Endothelial cell of umbilical vein (primary cell): ENCODE measurements at regions not wholly inside any gene's neighbourhood (a gene's known extent, or its start where the extent isn't known, plus 50 kb on each side); places are given as distances from the start of the nearest gene placed in this dataset.

ENCODE experiments used
- BruUV-seq: library from RNA; stranded (reverse); fragments of 400-500 nt; replicated peaks from 2 replicates; lab custom pipeline; 2021; lab: Mats Ljungman, UMichigan
- CTCF ChIA-PET: fragments of 300-600, 350-600 bp; sonication (Branson Sonifier 250); formaldehyde crosslinking; loops from one replicate; lab custom pipeline; 2021; ENCODE audit warnings: antibody characterized with exemption, inconsistent platforms; lab: Charles Lee
- POLR2A ChIA-PET: fragments of 300-600, 350-600 bp; sonication (Branson Sonifier 250); formaldehyde crosslinking; loops from one replicate; lab custom pipeline; 2021; ENCODE audit warnings: antibody characterized with exemption, inconsistent platforms; lab: Charles Lee
- DNase-seq: peaks from one replicate; pipeline ENCODE4 v3.0.0-alpha.2; 2011; ENCODE audit warnings: low read depth, low spot score
- FAIRE-seq: peaks from 2 replicates; lab custom pipeline; 2011; peaks lifted over from hg19 to GRCh38; lab: Jason Lieb, UNC
- H2AFZ ChIP-seq: 2 replicates; pipeline ENCODE4 v1.6.0; 2012; ENCODE audit warnings: low read depth, low read length, control low read depth, inconsistent platforms
- H3K27ac ChIP-seq: 2 replicates; pipeline ENCODE4 v1.5.1; 2011; ENCODE audit warnings: low read depth, mild to moderate bottlenecking, control low read depth, low read length, moderate library complexity; ENCODE audit not compliant: insufficient read depth
- H3K27me3 ChIP-seq, 2 experiments: 2 replicates each; pipeline versions ENCODE4 v1.6.0 to v1.6.1; 2011; ENCODE audit warnings: low read length in 2 of 2, mixed read lengths in 1 of 2; ENCODE audit not compliant: control insufficient read depth in 2 of 2, insufficient read depth in 2 of 2
- H3K36me3 ChIP-seq, 2 experiments: 2 replicates in 1 of 2; 3 replicates in 1 of 2; pipeline ENCODE4 v1.5.1; 2011; ENCODE audit warnings: low read length in 2 of 2, mild to moderate bottlenecking in 1 of 2, moderate library complexity in 1 of 2; ENCODE audit not compliant: control insufficient read depth in 2 of 2, insufficient read depth in 2 of 2; ENCODE audit errors: extremely low read depth in 1 of 2
- H3K4me1 ChIP-seq: 3 replicates; pipeline ENCODE4 v1.5.1; 2011; ENCODE audit warnings: mild to moderate bottlenecking, low read length; ENCODE audit not compliant: control insufficient read depth, insufficient read depth; ENCODE audit errors: extremely low read depth
- H3K4me2 ChIP-seq: 2 replicates; pipeline ENCODE4 v1.6.1; 2011; ENCODE audit warnings: low read length, control low read depth, mixed read lengths; ENCODE audit not compliant: insufficient read depth
- H3K4me3 ChIP-seq, 3 experiments: fragments of 200-600 bp in 1 of 3; sonication (generic), shearing (Covaris generic) in 1 of 3; replicated peaks in 1 of 3; 2 replicates each; pipeline ENCODE4 v1.5.1; 2011 to 2016; ENCODE audit warnings: control low read depth in 3 of 3, low read length in 3 of 3, mild to moderate bottlenecking in 2 of 3, inconsistent platforms in 1 of 3, low read depth in 1 of 3, moderate library complexity in 1 of 3; ENCODE audit not compliant: insufficient read depth in 1 of 3
- H3K79me2 ChIP-seq: 2 replicates; pipeline ENCODE4 v1.6.0; 2012; ENCODE audit warnings: low read length, inconsistent platforms; ENCODE audit not compliant: control insufficient read depth, insufficient read depth
- H3K9ac ChIP-seq: replicated peaks from 2 replicates; pipeline ENCODE3; 2011; ENCODE audit warnings: low read length, control low read depth; ENCODE audit not compliant: insufficient read depth; ENCODE audit errors: extremely low read depth
- H3K9me1 ChIP-seq: replicated peaks from 3 replicates; pipeline ENCODE4 v1.6.0; 2011; ENCODE audit warnings: mild to moderate bottlenecking, low read length; ENCODE audit not compliant: control insufficient read depth, insufficient read depth; ENCODE audit errors: extremely low read depth
- H3K9me3 ChIP-seq: replicated peaks from 2 replicates; pipeline ENCODE4 v1.5.1; 2012; ENCODE audit warnings: low read length, inconsistent platforms; ENCODE audit not compliant: control insufficient read depth, insufficient read depth
- H4K20me1 ChIP-seq: replicated peaks from 2 replicates; pipeline ENCODE3; 2011; ENCODE audit warnings: mild to moderate bottlenecking, low read length; ENCODE audit not compliant: control insufficient read depth, insufficient read depth; ENCODE audit errors: extremely low read depth
- CTCF ChIP-seq, 2 donors: IDR thresholded peaks; 1 replicate in 1 of 2; 2 replicates in 1 of 2; pipeline ENCODE4 v1.5.1; 2011; ENCODE audit warnings: low read length in 2 of 2, mild to moderate bottlenecking in 2 of 2, moderate library complexity in 2 of 2, control low read depth in 1 of 2, inconsistent platforms in 1 of 2, low read depth in 1 of 2; ENCODE audit not compliant: insufficient read depth in 1 of 2; ENCODE audit errors: extremely low read depth in 1 of 2
- EZH2 ChIP-seq: IDR thresholded peaks from 2 replicates; pipeline ENCODE4 v1.6.1; 2012; ENCODE audit warnings: borderline replicate concordance, low read depth, mild to moderate bottlenecking, moderate library complexity, low read length, inconsistent platforms; ENCODE audit not compliant: severe bottlenecking
- FOS ChIP-seq: IDR thresholded peaks from 2 replicates; pipeline ENCODE4 v1.6.1; 2011; ENCODE audit warnings: mild to moderate bottlenecking, low read length, moderate library complexity, borderline replicate concordance; ENCODE audit not compliant: insufficient read depth
- GATA2 ChIP-seq: IDR thresholded peaks from 2 replicates; pipeline ENCODE4 v1.7.0; 2011; ENCODE audit warnings: low read depth, mild to moderate bottlenecking, moderate library complexity, mixed read lengths, low read length; ENCODE audit not compliant: insufficient read length, insufficient read depth
- JUN ChIP-seq: IDR thresholded peaks from 2 replicates; pipeline ENCODE4 v1.6.1; 2011; ENCODE audit warnings: borderline replicate concordance, low read depth; ENCODE audit not compliant: insufficient read length, insufficient read depth
- MAX ChIP-seq: IDR thresholded peaks from 2 replicates; pipeline ENCODE4 v1.6.1; 2011; ENCODE audit not compliant: insufficient read depth, insufficient read length
- MYC ChIP-seq: IDR thresholded peaks from one replicate; pipeline ENCODE4 v1.6.1; 2011; ENCODE audit warnings: mild to moderate bottlenecking, low read depth, low read length
- POLR2A ChIP-seq: IDR thresholded peaks from 2 replicates; pipeline ENCODE4 v1.6.1; 2012; ENCODE audit warnings: low read depth, mild to moderate bottlenecking, control low read depth, low read length
- POLR2AphosphoS5 ChIP-seq: IDR thresholded peaks from 2 replicates; pipeline ENCODE4 v1.6.1; 2012; ENCODE audit warnings: low read depth, mild to moderate bottlenecking, control low read depth, low read length, moderate library complexity; ENCODE audit not compliant: insufficient read depth
- dilution Hi-C: fragments of 300-500 bp; cut with MboI; formaldehyde crosslinking; loops from one replicate; pipeline ENCODE4 v1.15.0; 2019; ENCODE audit warnings: low sequenced_read_pairs; ENCODE audit not compliant: extremely low pct_ligation_motif_present
- intact Hi-C: fragments of 100-400 bp; cut with micrococcal nuclease; formaldehyde crosslinking; loops from one replicate; pipeline ENCODE4 v1.10.0; 2022

- Histone ChIP-seq H3K4me2 (no peak overlapping the region), H3K36me3 (no peaks in the 10 kb centered on the region), H3K4me3 (no peak overlapping the region), H4K20me1 (no peaks in the 10 kb centered on the region), H3K27ac (no peak overlapping the region), H3K9me3 (no peaks in the 10 kb centered on the region), H3K27me3 (no peaks in the 10 kb centered on the region), H3K4me1 (peaks cover 40% of the 10 kb centered on the region), H3K9ac (no peak overlapping the region), H2AFZ (peak overlapping the region; percentile 41), H3K79me2 (no peaks in the 10 kb centered on the region), H3K9me1 (no peaks in the 10 kb centered on the region)
- TF ChIP-seq FOS (no peak), POLR2A (no peak), MYC (no peak), GATA2 (no peak), CTCF (IDR thresholded peaks at IDR 0.05; ENCODE audit: extremely low read depth in 1 of 2, insufficient read depth in 1 of 2, low read depth in 1 of 2, low read length in 2 of 2) (no peak), POLR2AphosphoS5 (no peak), JUN (no peak), MAX (no peak), EZH2 (no peak)
- ChIA-PET CTCF (interaction anchor here (0.7 to 2.4 kb wide), 3 partner anchors 10 to 74 kb away, joined by 3 to 7 read pairs (median 4); no protein-coding TSS in a partner anchor), POLR2A (interaction anchor here (1.3 kb wide), 1 partner anchor 72 kb away, joined by 3 read pairs; no protein-coding TSS in a partner anchor)
- intact Hi-C loops: no loop called here
- BruUV-seq: no TSS peak
- DNase-seq (no peak), FAIRE-seq (no peak)
- dilution Hi-C loops: loop anchor here (25.0 kb wide), 1 partner anchor 491 kb away; no protein-coding TSS in a partner anchor
Measured at GRCh38 chr10:63703113-63703670, 182.0 kb downstream of the REEP3 start.
